ENCODE measurements at regions not wholly inside any gene's neighbourhood (a gene's known extent, or its start where the extent isn't known, plus 50 kb on each side); places are given as distances from the start of the nearest gene placed in this dataset.

- no peak for TF ChIP-seq ELK4 (CRISPR knock-in tag; IDR thresholded peaks at IDR 0.05; ENCODE audit: borderline replicate concordance)
- no peak for TF ChIP-seq ZNF703 (CRISPR knock-in tag; IDR thresholded peaks at IDR 0.05; ENCODE audit: borderline replicate concordance)
- no peak for TF ChIP-seq JARID2 (CRISPR knock-in tag; IDR thresholded peaks at IDR 0.05; ENCODE audit: insufficient replicate concordance)
- no peak for TF ChIP-seq BHLHE40 (IDR thresholded peaks at IDR 0.05; ENCODE audit: low read length)
- TF ChIP-seq ZNF3 (CRISPR knock-in tag; IDR thresholded peaks at IDR 0.05), result no peak
- no peak for TF ChIP-seq AHDC1 (CRISPR knock-in tag; IDR thresholded peaks at IDR 0.05; ENCODE audit: borderline replicate concordance)
Measured at GRCh38 chr7:152587366-152587765, 88.6 kb downstream of the XRCC2 start (continued).

DNA sequence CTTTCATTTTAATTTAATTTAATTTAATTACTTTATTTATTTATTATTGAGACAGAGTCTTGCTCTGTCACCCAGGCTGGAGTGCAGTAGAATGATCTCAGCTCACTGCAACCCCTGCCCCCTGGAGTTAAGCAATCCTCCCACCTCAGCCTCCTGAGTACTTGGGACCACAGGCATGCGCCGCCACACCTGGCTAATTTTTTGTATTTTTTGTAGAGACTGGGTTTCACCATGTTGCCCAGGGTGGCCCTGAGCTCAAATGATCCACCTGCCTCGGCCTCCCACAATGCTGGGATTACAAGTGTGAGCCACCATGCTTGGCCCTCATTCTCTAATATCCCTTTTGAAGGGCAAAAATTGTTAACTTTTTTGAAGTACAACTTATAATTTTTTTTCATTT lies 92.9 kb downstream of the XRCC2 start:
- no peak overlapping the region for H2AFZ ChIP-seq (ENCODE audit: low read length)
- H3K4me2 ChIP-seq (ENCODE audit: low read depth, low read length), result no peak overlapping the region
- H3K27me3 ChIP-seq (ENCODE audit: control insufficient read depth in 1 of 2, insufficient read depth in 2 of 2, low read length in 2 of 2), result no peaks in the 10 kb centered on the region
- H3K9me3 ChIP-seq (ENCODE audit: low read length), result no peaks in the 10 kb centered on the region
- no peak for DNase-seq (ENCODE audit: low spot score)
- H3K36me3 ChIP-seq (replicated peaks in 1 of 2; ENCODE audit: control insufficient read depth in 1 of 2, insufficient read depth in 2 of 2, low read length in 2 of 2), result no peaks in the 10 kb centered on the region
- H3K27ac ChIP-seq (ENCODE audit: extremely low read length, insufficient read depth, low read length), result no peak overlapping the region
- no peak for ATAC-seq
- H3K4me3 ChIP-seq (replicated peaks in 1 of 3; ENCODE audit: insufficient read depth in 1 of 3, low read depth in 2 of 3, low read length in 3 of 3), result no peak overlapping the region
- no peak for FAIRE-seq
- intact Hi-C loops (cut with micrococcal nuclease; ENCODE audit: unreplicated experiment), result no loop called here
- CTCF ChIA-PET (ENCODE audit: low intra/inter-chr PET ratio, low total read pairs), result no interaction called here
- no peaks in the 10 kb centered on the region for H4K20me1 ChIP-seq (ENCODE audit: insufficient read depth, low read length)
- H3K4me1 ChIP-seq (ENCODE audit: insufficient read depth, low read length), result no peaks in the 10 kb centered on the region
- POLR2A ChIA-PET, result no interaction called here
- no peaks in the 10 kb centered on the region for H3K79me2 ChIP-seq (ENCODE audit: insufficient read depth, low read length)
- in situ Hi-C loops (cut with HindIII; ENCODE audit: extremely low pct_ligation_motif_present, low pct_unique_long_range_greater_than_20kb), result no loop called here
- no peak overlapping the region for H3K9ac ChIP-seq (ENCODE audit: insufficient read depth, low read depth, low read length)
- 9% methylated on average over 3 of the region's 3 CpGs for WGBS (ENCODE audit: low lambda C conversion rate)
- no TSS peak for BruUV-seq (replicated peaks)
- TF ChIP-seq FOXK2 (IDR thresholded peaks at IDR 0.05) (no peak), POLR2AphosphoS5 (IDR thresholded peaks at IDR 0.05; ENCODE audit: low read depth, low read length) (no peak), ATF2 (CRISPR knock-in tag; IDR thresholded peaks at IDR 0.05) (no peak), ZNF7 (CRISPR knock-in tag; IDR thresholded peaks at IDR 0.05) (no peak), ZNF260 (CRISPR knock-in tag; IDR thresholded peaks at IDR 0.05; ENCODE audit: borderline replicate concordance, low read depth) (no peak), PHF5A (CRISPR knock-in tag; IDR thresholded peaks at IDR 0.05; ENCODE audit: low read depth, unreplicated experiment) (no peak), U2AF2 (IDR thresholded peaks at IDR 0.05; ENCODE audit: low read depth, low read length) (no peak), ZMAT3 (CRISPR knock-in tag; conservative IDR thresholded peaks at IDR 0.05) (no peak), ZNF264 (CRISPR knock-in tag; IDR thresholded peaks at IDR 0.05) (no peak), ZSCAN30 (CRISPR knock-in tag; IDR thresholded peaks at IDR 0.05) (no peak)
